RWPE1 (cell line): ENCODE measurements at regions not wholly inside any gene's neighbourhood (a gene's known extent, or its start where the extent isn't known, plus 50 kb on each side); places are given as distances from the start of the nearest gene placed in this dataset.

Experiments used
- CTCF ChIA-PET: fragments of 350-600 bp; sonication (Branson Sonifier 250); formaldehyde crosslinking; extraction: SDS; loops from one replicate; lab custom pipeline; 2021; lab: Yijun Ruan, JAX
- POLR2A ChIA-PET: fragments of 400-600 bp; formaldehyde crosslinking; extraction: SDS; loops from one replicate; lab custom pipeline; 2020; ENCODE audit warnings: antibody characterized with exemption; ENCODE audit not compliant: low non-redundant PET; lab: Yijun Ruan, JAX
- DNase-seq: peaks from one replicate; pipeline ENCODE4 v3.0.0; 2012; ENCODE audit warnings: low spot score
- H3K27ac ChIP-seq: fragments of 450-650 bp; 2 replicates; pipeline ENCODE4 v1.5.1; 2017
- TF ChIP-seq, protein P1 (sequence below): fragments of 450-650 bp; conservative IDR thresholded peaks from 2 replicates; pipeline ENCODE4 v1.5.1; 2017; ENCODE audit warnings: low read depth, mild to moderate bottlenecking

DNA sequence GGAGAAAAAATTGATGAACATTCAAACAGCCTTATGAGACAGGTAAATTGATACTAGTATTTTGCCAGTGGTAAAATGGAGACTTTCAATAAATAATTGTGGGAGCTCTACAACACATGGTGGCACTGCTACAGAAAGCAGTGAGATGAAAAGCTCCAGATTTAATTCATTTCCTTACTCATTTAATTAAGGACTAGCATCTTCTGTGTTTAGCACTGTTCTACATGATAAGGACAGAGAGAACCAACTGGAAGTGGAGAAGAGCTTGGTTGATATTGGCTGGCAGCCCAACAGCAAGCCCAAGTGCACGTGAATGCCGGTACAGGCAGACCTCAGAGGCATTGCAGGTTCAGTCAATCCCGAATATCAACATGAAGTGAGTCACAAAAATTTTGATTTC lies 470.4 kb upstream of the MYT1L start:
- ChIA-PET POLR2A (no interaction called here), CTCF (no interaction called here)
- DNase-seq: no peak
- no peak overlapping the region for H3K27ac ChIP-seq
- TF ChIP-seq, protein P1, sequence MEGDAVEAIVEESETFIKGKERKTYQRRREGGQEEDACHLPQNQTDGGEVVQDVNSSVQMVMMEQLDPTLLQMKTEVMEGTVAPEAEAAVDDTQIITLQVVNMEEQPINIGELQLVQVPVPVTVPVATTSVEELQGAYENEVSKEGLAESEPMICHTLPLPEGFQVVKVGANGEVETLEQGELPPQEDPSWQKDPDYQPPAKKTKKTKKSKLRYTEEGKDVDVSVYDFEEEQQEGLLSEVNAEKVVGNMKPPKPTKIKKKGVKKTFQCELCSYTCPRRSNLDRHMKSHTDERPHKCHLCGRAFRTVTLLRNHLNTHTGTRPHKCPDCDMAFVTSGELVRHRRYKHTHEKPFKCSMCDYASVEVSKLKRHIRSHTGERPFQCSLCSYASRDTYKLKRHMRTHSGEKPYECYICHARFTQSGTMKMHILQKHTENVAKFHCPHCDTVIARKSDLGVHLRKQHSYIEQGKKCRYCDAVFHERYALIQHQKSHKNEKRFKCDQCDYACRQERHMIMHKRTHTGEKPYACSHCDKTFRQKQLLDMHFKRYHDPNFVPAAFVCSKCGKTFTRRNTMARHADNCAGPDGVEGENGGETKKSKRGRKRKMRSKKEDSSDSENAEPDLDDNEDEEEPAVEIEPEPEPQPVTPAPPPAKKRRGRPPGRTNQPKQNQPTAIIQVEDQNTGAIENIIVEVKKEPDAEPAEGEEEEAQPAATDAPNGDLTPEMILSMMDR: no peak

DNA sequence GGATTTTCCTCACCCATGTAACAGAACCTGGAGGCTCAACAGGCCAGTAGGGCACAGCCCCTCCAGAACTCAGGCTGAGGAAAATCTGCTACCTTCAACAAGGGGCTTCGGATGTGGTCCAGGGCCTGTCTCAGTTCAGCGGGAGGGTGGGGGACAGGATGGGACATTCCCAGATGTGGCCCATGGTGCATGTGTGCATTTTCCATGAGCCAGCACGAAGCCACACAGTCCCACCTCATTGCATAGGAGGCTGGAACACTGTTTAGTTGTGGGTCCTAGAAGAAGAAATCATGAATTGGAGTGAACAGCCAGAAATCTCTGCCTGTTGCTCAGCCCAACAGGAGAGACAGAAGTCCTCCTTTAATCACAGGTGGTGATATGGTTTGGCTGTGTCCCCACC lies 469.6 kb upstream of the MYT1L start:
- CTCF ChIA-PET: no interaction called here

DNA sequence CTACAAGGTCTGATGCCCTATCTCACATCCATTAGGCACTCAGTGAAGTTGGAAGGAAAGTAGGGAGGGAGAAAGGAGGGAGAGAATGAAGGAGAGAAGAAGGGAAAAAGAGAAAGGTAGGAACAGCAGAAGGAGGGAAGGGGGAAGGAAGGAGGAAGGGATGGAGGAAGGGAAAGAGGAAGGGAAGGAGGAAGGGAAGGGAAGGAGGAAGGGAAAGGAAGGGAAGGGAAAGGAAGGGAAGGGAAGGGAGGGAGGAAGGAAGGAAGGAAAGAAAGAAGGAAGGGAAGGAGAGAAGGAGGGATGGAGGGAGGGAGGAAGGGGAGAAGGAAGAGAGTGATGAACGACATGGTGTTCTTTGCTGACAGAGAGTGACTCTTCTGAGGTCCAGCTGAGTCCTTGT lies 468.9 kb upstream of the MYT1L start:
- H3K27ac ChIP-seq: no peak overlapping the region
- TF ChIP-seq, protein P1: no peak
- CTCF ChIA-PET: no interaction called here
- no peak for DNase-seq
- POLR2A ChIA-PET: no interaction called here

More for the DNA sequence above, 469.6 kb upstream of the MYT1L start:
- no peak overlapping the region for H3K27ac ChIP-seq
- POLR2A ChIA-PET: no interaction called here
- TF ChIP-seq, protein P1: no peak
- DNase-seq: no peak

DNA sequence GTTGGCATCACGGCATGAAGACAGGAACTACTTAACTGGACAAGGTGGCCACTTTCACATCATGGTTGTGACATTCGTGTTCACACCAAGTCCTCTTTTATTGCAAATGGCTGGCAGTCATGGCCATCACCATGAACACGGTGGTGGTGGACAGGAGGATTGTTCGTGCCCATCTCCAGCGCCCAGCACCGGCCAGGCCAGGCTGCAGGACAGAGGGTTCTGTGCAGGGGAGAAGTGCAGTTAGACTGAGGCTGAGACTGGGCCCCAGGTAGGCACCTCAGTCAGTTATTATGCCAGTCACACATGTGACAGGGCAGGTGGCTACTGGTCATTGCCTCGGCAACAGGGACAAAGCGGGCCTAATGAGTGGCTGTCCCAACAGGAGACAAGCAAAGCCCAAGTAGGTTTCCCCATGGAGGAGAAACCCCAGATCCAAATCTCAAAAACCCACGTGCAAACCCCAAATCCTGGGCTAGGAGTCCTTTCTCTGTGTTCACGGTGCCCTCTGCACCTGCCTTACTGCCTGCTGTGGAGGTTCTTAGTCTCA lies 468.1 kb upstream of the MYT1L start:
- TF ChIP-seq, protein P1: no peak
- H3K27ac ChIP-seq: no peak overlapping the region
- POLR2A ChIA-PET: no interaction called here
- CTCF ChIA-PET: no interaction called here
- no peak for DNase-seq

DNA sequence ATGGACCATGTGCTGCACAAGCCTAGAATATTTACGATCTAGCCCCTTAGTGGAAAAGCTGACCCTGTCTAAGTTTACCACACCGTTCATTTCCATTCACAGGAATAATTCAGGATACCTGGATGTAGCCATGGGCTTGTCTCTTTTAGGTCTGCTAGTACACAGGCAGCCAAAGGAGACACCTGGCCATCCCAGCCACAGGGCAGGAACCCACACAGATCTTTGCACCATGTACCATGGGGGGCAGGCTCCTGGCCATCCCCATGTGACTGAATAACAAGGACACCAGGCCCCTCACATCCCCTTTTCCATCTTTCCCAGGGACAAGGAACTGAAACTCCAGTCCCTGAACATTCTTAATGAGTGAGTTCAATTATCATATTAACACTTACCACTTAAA lies 467.3 kb upstream of the MYT1L start:
- ChIA-PET CTCF (no interaction called here), POLR2A (no interaction called here)
- no peak for DNase-seq
- TF ChIP-seq, protein P1: no peak
- no peak overlapping the region for H3K27ac ChIP-seq

DNA sequence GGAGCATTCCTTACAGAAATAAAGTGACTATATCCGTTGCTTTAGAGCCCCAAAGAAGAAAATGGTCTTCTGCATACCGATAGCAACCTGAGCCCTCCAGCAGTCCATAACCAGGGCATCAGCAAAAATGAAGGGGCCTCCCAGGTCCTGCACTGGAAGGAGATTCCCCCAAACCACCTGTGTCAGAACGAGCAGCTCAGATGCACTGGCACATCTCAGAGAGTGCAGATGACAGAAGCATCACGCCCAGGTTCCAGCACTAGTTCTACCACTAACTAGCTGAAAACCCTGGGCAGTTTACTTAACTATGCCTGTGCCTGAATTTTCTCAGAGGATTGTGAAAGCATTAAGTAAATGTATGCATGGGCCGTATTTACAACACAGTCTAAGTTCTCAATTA lies 466.7 kb upstream of the MYT1L start:
- ChIA-PET CTCF (interaction anchor here (0.6 kb wide), 1 partner anchor 626 kb away, joined by 3 read pairs; no protein-coding TSS in a partner anchor), POLR2A (no interaction called here)
- no peak overlapping the region for H3K27ac ChIP-seq
- TF ChIP-seq, protein P1: no peak
- DNase-seq: no peak
